Suppressor macrophage treated with lipopolysaccharide for 4 hours (primary cell): ENCODE measurements at regions not wholly inside any gene's neighbourhood (a gene's known extent, or its start where the extent isn't known, plus 50 kb on each side); places are given as distances from the start of the nearest gene placed in this dataset.
"Not testable (repeated sequence)": the region's sequence is repeated elsewhere in the genome, so short reads cannot be mapped to it uniquely, and the experiment has no call there.

Experiments used
- DNase-seq: peaks from one replicate; pipeline ENCODE4 v3.0.0-alpha.2; 2020

- DNase-seq: no peak
Measured at GRCh38 chr4:130922955-130923354, 1827.0 kb downstream of the C4orf33 start.

GRCh38 chr4:130955520-130955919, 1859.6 kb downstream of the C4orf33 start:
- DNase-seq: no peak

- no peak for DNase-seq
Measured at GRCh38 chr4:130985371-130985770, 1889.4 kb downstream of the C4orf33 start.

- DNase-seq: no peak
Measured at GRCh38 chr4:130995988-130996387, 1900.0 kb downstream of the C4orf33 start.

GRCh38 chr4:131001371-131001770, 1905.4 kb downstream of the C4orf33 start:
- no peak for DNase-seq

GRCh38 chr4:131002132-131002531, 1906.2 kb downstream of the C4orf33 start:
- DNase-seq: no peak

- no peak for DNase-seq
Measured at GRCh38 chr4:131006388-131006787, 1910.4 kb downstream of the C4orf33 start.

GRCh38 chr4:131011961-131012360, 1916.0 kb downstream of the C4orf33 start:
- not testable (repeated sequence) for DNase-seq

- no peak for DNase-seq
Measured at GRCh38 chr4:131013226-131013625, 1917.3 kb downstream of the C4orf33 start.

- no peak for DNase-seq
Measured at GRCh38 chr4:131026771-131027170, 1930.8 kb downstream of the C4orf33 start.

GRCh38 chr4:131044368-131044767, 1948.4 kb downstream of the C4orf33 start:
- DNase-seq: no peak

- DNase-seq: no peak
Measured at GRCh38 chr4:131046821-131047220, 1950.9 kb downstream of the C4orf33 start.

GRCh38 chr4:131052646-131053045, 1956.7 kb downstream of the C4orf33 start:
- DNase-seq: no peak

- no peak for DNase-seq
Measured at GRCh38 chr4:131054489-131055019, 1958.6 kb downstream of the C4orf33 start.

- no peak for DNase-seq
Measured at GRCh38 chr4:131061734-131062133, 1965.8 kb downstream of the C4orf33 start.

GRCh38 chr4:131063878-131064277, 1967.9 kb downstream of the C4orf33 start:
- DNase-seq: no peak

GRCh38 chr4:131081069-131081468, 1985.1 kb downstream of the C4orf33 start:
- DNase-seq: no peak

- DNase-seq: no peak
Measured at GRCh38 chr4:131084997-131085396, 1989.0 kb downstream of the C4orf33 start.

GRCh38 chr4:131091896-131092295, 1995.9 kb downstream of the C4orf33 start:
- peak; percentile 26 for DNase-seq

- no peak for DNase-seq
Measured at GRCh38 chr4:131093303-131093702, 1997.4 kb downstream of the C4orf33 start.

- no peak for DNase-seq
Measured at GRCh38 chr4:131098976-131099375, 2003.0 kb downstream of the C4orf33 start.

GRCh38 chr4:131113273-131113672, 2017.3 kb downstream of the C4orf33 start:
- DNase-seq: no peak

- no peak for DNase-seq
Measured at GRCh38 chr4:131113704-131114103, 2017.8 kb downstream of the C4orf33 start.

GRCh38 chr4:131119661-131120060, 2023.7 kb downstream of the C4orf33 start:
- DNase-seq: no peak

GRCh38 chr4:131137196-131137595, 2011.9 kb upstream of the PCDH10 start:
- no peak for DNase-seq

- no peak for DNase-seq
Measured at GRCh38 chr4:131159261-131159660, 1989.8 kb upstream of the PCDH10 start.
